ENCODE measurements at regions not wholly inside any gene's neighbourhood (a gene's known extent, or its start where the extent isn't known, plus 50 kb on each side); places are given as distances from the start of the nearest gene placed in this dataset.

- no peak overlapping the region for H3K27ac Mint-ChIP-seq (ENCODE audit: low read depth)
- H3K27me3 Mint-ChIP-seq: no peaks in the 10 kb centered on the region
- no peak overlapping the region for H3K4me3 Mint-ChIP-seq
- DNase-seq (ENCODE audit: low spot score in 2 of 2) (no peak), ATAC-seq (replicated peaks; ENCODE audit: extremely low read depth, poor library complexity, severe bottlenecking) (no peak)
- no peaks in the 10 kb centered on the region for H3K9me3 Mint-ChIP-seq
- H3K36me3 Mint-ChIP-seq (ENCODE audit: insufficient read depth): no peaks in the 10 kb centered on the region
- H3K4me1 Mint-ChIP-seq: no peaks in the 10 kb centered on the region
Observed at GRCh38 chr12:88650715-88651114, 70.4 kb upstream of the KITLG start.

GRCh38 chr12:88648625-88649024 lies 68.4 kb upstream of the KITLG start:
- DNase-seq (ENCODE audit: low spot score in 2 of 2) (no peak), ATAC-seq (replicated peaks; ENCODE audit: extremely low read depth, poor library complexity, severe bottlenecking) (no peak)
- no peak overlapping the region for H3K27ac Mint-ChIP-seq (ENCODE audit: low read depth)
- no peaks in the 10 kb centered on the region for H3K4me1 Mint-ChIP-seq
- H3K9me3 Mint-ChIP-seq: no peaks in the 10 kb centered on the region
- no peak overlapping the region for H3K4me3 Mint-ChIP-seq
- no peaks in the 10 kb centered on the region for H3K36me3 Mint-ChIP-seq (ENCODE audit: insufficient read depth)
- no peaks in the 10 kb centered on the region for H3K27me3 Mint-ChIP-seq

GRCh38 chr12:88646824-88647223 lies 66.6 kb upstream of the KITLG start:
- no peaks in the 10 kb centered on the region for H3K36me3 Mint-ChIP-seq (ENCODE audit: insufficient read depth)
- no peak overlapping the region for H3K27ac Mint-ChIP-seq (ENCODE audit: low read depth)
- no peaks in the 10 kb centered on the region for H3K27me3 Mint-ChIP-seq
- no peak overlapping the region for H3K4me3 Mint-ChIP-seq
- no peak for ATAC-seq (replicated peaks; ENCODE audit: extremely low read depth, poor library complexity, severe bottlenecking)
- no peaks in the 10 kb centered on the region for H3K4me1 Mint-ChIP-seq
- DNase-seq (ENCODE audit: low spot score in 2 of 2): no peak
- no peaks in the 10 kb centered on the region for H3K9me3 Mint-ChIP-seq

GRCh38 chr12:88645816-88646215 lies 65.5 kb upstream of the KITLG start:
- Mint-ChIP-seq H3K4me1 (no peaks in the 10 kb centered on the region), H3K9me3 (no peaks in the 10 kb centered on the region), H3K27ac (ENCODE audit: low read depth) (no peak overlapping the region), H3K4me3 (no peak overlapping the region), H3K27me3 (no peaks in the 10 kb centered on the region), H3K36me3 (ENCODE audit: insufficient read depth) (no peaks in the 10 kb centered on the region)
- ATAC-seq (replicated peaks; ENCODE audit: extremely low read depth, poor library complexity, severe bottlenecking): no peak
- DNase-seq (ENCODE audit: low spot score in 2 of 2): no peak

GRCh38 chr12:88644946-88645702 lies 64.9 kb upstream of the KITLG start:
- DNase-seq (ENCODE audit: low spot score in 2 of 2) (no peak), ATAC-seq (replicated peaks; ENCODE audit: extremely low read depth, poor library complexity, severe bottlenecking) (no peak)
- Mint-ChIP-seq H3K4me1 (no peaks in the 10 kb centered on the region), H3K4me3 (no peak overlapping the region), H3K27ac (ENCODE audit: low read depth) (no peak overlapping the region), H3K36me3 (ENCODE audit: insufficient read depth) (no peaks in the 10 kb centered on the region), H3K27me3 (no peaks in the 10 kb centered on the region), H3K9me3 (no peaks in the 10 kb centered on the region)

GRCh38 chr12:88643685-88644084 lies 63.4 kb upstream of the KITLG start:
- ATAC-seq (replicated peaks; ENCODE audit: extremely low read depth, poor library complexity, severe bottlenecking) (no peak), DNase-seq (ENCODE audit: low spot score in 2 of 2) (no peak)
- Mint-ChIP-seq H3K4me1 (no peaks in the 10 kb centered on the region), H3K27me3 (no peaks in the 10 kb centered on the region), H3K9me3 (no peaks in the 10 kb centered on the region), H3K4me3 (no peak overlapping the region), H3K36me3 (ENCODE audit: insufficient read depth) (no peaks in the 10 kb centered on the region), H3K27ac (ENCODE audit: low read depth) (no peak overlapping the region)

- Mint-ChIP-seq H3K4me1 (no peaks in the 10 kb centered on the region), H3K27me3 (no peaks in the 10 kb centered on the region), H3K36me3 (ENCODE audit: insufficient read depth) (no peaks in the 10 kb centered on the region), H3K9me3 (no peaks in the 10 kb centered on the region), H3K4me3 (no peak overlapping the region), H3K27ac (ENCODE audit: low read depth) (no peak overlapping the region)
- DNase-seq (ENCODE audit: low spot score in 2 of 2) (no peak), ATAC-seq (replicated peaks; ENCODE audit: extremely low read depth, poor library complexity, severe bottlenecking) (no peak)
Observed at GRCh38 chr12:88642675-88643431, 62.6 kb upstream of the KITLG start.

- no peaks in the 10 kb centered on the region for H3K4me1 Mint-ChIP-seq
- ATAC-seq (replicated peaks; ENCODE audit: extremely low read depth, poor library complexity, severe bottlenecking): no peak
- no peaks in the 10 kb centered on the region for H3K9me3 Mint-ChIP-seq
Observed at GRCh38 chr12:88638966-88639760, 58.9 kb upstream of the KITLG start.

GRCh38 chr12:88638388-88638787 lies 58.1 kb upstream of the KITLG start:
- DNase-seq (ENCODE audit: low spot score in 2 of 2) (no peak), ATAC-seq (replicated peaks; ENCODE audit: extremely low read depth, poor library complexity, severe bottlenecking) (no peak)
- Mint-ChIP-seq H3K9me3 (no peaks in the 10 kb centered on the region), H3K4me3 (no peak overlapping the region), H3K27ac (ENCODE audit: low read depth) (no peak overlapping the region), H3K27me3 (no peaks in the 10 kb centered on the region), H3K36me3 (ENCODE audit: insufficient read depth) (no peaks in the 10 kb centered on the region), H3K4me1 (no peaks in the 10 kb centered on the region)

More at GRCh38 chr12:88638966-88639760, 58.9 kb upstream of the KITLG start:
- Mint-ChIP-seq H3K4me3 (no peak overlapping the region), H3K36me3 (ENCODE audit: insufficient read depth) (no peaks in the 10 kb centered on the region), H3K27me3 (no peaks in the 10 kb centered on the region), H3K27ac (ENCODE audit: low read depth) (no peak overlapping the region)
- DNase-seq (ENCODE audit: low spot score in 2 of 2): no peak

GRCh38 chr12:88634008-88634407 lies 53.7 kb upstream of the KITLG start:
- Mint-ChIP-seq H3K9me3 (no peaks in the 10 kb centered on the region), H3K36me3 (ENCODE audit: insufficient read depth) (no peaks in the 10 kb centered on the region), H3K4me1 (no peaks in the 10 kb centered on the region), H3K27me3 (no peaks in the 10 kb centered on the region), H3K4me3 (no peak overlapping the region), H3K27ac (ENCODE audit: low read depth) (no peak overlapping the region)
- DNase-seq (ENCODE audit: low spot score in 2 of 2) (no peak), ATAC-seq (replicated peaks; ENCODE audit: extremely low read depth, poor library complexity, severe bottlenecking) (no peak)

GRCh38 chr12:88633312-88633711 lies 53.0 kb upstream of the KITLG start:
- Mint-ChIP-seq H3K4me1 (no peaks in the 10 kb centered on the region), H3K4me3 (no peak overlapping the region), H3K36me3 (ENCODE audit: insufficient read depth) (no peaks in the 10 kb centered on the region), H3K9me3 (no peaks in the 10 kb centered on the region), H3K27ac (ENCODE audit: low read depth) (no peak overlapping the region), H3K27me3 (no peaks in the 10 kb centered on the region)
- no peak for DNase-seq (ENCODE audit: low spot score in 2 of 2)
- no peak for ATAC-seq (replicated peaks; ENCODE audit: extremely low read depth, poor library complexity, severe bottlenecking)

- Mint-ChIP-seq H3K4me3 (no peak overlapping the region), H3K27me3 (no peaks in the 10 kb centered on the region), H3K27ac (ENCODE audit: low read depth) (no peak overlapping the region), H3K36me3 (ENCODE audit: insufficient read depth) (no peaks in the 10 kb centered on the region), H3K9me3 (no peaks in the 10 kb centered on the region), H3K4me1 (no peaks in the 10 kb centered on the region)
- DNase-seq (ENCODE audit: low spot score in 2 of 2) (no peak), ATAC-seq (replicated peaks; ENCODE audit: extremely low read depth, poor library complexity, severe bottlenecking) (no peak)
Observed at GRCh38 chr12:88630561-88630960, 50.3 kb upstream of the KITLG start.
